Lower leg skin (tissue), 4 donors: ENCODE measurements at regions not wholly inside any gene's neighbourhood (a gene's known extent, or its start where the extent isn't known, plus 50 kb on each side); places are given as distances from the start of the nearest gene placed in this dataset.

Source experiments
- DNase-seq, 2 donors: peaks; one replicate each; pipeline ENCODE4 v3.0.0-alpha.2; 2019; ENCODE audit warnings: low spot score in 2 of 2
- H3K4me3 ChIP-seq: fragments of 200-600 bp; sonication (generic); 2 replicates; pipeline ENCODE4 v1.5.1; 2017; ENCODE audit warnings: mild to moderate bottlenecking, low read depth; ENCODE audit not compliant: poor library complexity, severe bottlenecking
- CTCF ChIP-seq, 3 donors: fragments of 450-650 bp; IDR thresholded peaks; one replicate each; pipeline ENCODE4 v1.5.1; 2016; ENCODE audit warnings: antibody characterized with exemption in 3 of 3, mild to moderate bottlenecking in 3 of 3, moderate library complexity in 2 of 3
- POLR2A ChIP-seq, 2 donors: fragments of 450-650 bp; IDR thresholded peaks; one replicate each; pipeline ENCODE4 v1.6.1; 2016 to 2017; ENCODE audit warnings: antibody characterized with exemption in 2 of 2, mild to moderate bottlenecking in 1 of 2, moderate library complexity in 1 of 2
- WGBS, 2 donors: methylation state at CpG; one replicate each; pipeline ENCODE4 v1.1.5; 2018; 5-methylcytosine and 5-hydroxymethylcytosine counted together
- intact Hi-C: fragments of 100-400 bp; cut with DNase I; formaldehyde crosslinking; loops from one replicate; pipeline ENCODE4 v1.15.0; 2023; ENCODE audit warnings: low total_unique reads

GRCh38 chr5:165055476-165055875 lies 1550.1 kb downstream of the MAT2B start:
- no peak for TF ChIP-seq CTCF (IDR thresholded peaks at IDR 0.05)
- no peak for TF ChIP-seq POLR2A (IDR thresholded peaks at IDR 0.05)
- DNase-seq = no peak
- intact Hi-C loops = no loop called here
- WGBS, 2 donors = 46 to 59% methylated on average over 1 of the region's 1 CpG
- no peak overlapping the region for H3K4me3 ChIP-seq

GRCh38 chr5:165057145-165057544 lies 1551.7 kb downstream of the MAT2B start:
- WGBS, 2 donors = 85 to 86% methylated on average over 2 of the region's 2 CpGs

GRCh38 chr5:165066751-165067385 lies 1561.4 kb downstream of the MAT2B start:
- no peak overlapping the region for H3K4me3 ChIP-seq
- WGBS, 2 donors = 94 to 96% methylated on average over 3 of the region's 3 CpGs
- no peak for TF ChIP-seq POLR2A (IDR thresholded peaks at IDR 0.05)
- intact Hi-C loops = no loop called here
- no peak for DNase-seq

More at GRCh38 chr5:165057145-165057544, 1551.7 kb downstream of the MAT2B start:
- TF ChIP-seq POLR2A (IDR thresholded peaks at IDR 0.05) (no peak), CTCF (IDR thresholded peaks at IDR 0.05) (no peak)
- H3K4me3 ChIP-seq = no peak overlapping the region
- DNase-seq = no peak
- intact Hi-C loops = no loop called here

GRCh38 chr5:165076686-165077085 lies 1571.3 kb downstream of the MAT2B start:
- H3K4me3 ChIP-seq = no peak overlapping the region
- TF ChIP-seq CTCF (IDR thresholded peaks at IDR 0.05) (no peak), POLR2A (IDR thresholded peaks at IDR 0.05) (no peak)
- 75 to 78% methylated on average over 2 of the region's 2 CpGs for WGBS, 2 donors
- intact Hi-C loops = no loop called here
- no peak for DNase-seq

- intact Hi-C loops = no loop called here
- WGBS, 2 donors = 50 to 67% methylated on average over 3 of the region's 3 CpGs
- H3K4me3 ChIP-seq = no peak overlapping the region
- no peak for TF ChIP-seq POLR2A (IDR thresholded peaks at IDR 0.05)
- no peak for DNase-seq
These were observed 1574.0 kb downstream of the MAT2B start for GRCh38 chr5:165079389-165079788.

- TF ChIP-seq CTCF (IDR thresholded peaks at IDR 0.05) = no peak
- no peak for TF ChIP-seq POLR2A (IDR thresholded peaks at IDR 0.05)
- H3K4me3 ChIP-seq = no peak overlapping the region
- DNase-seq = no peak
- intact Hi-C loops = no loop called here
- WGBS, 2 donors = 58% methylated on average over 1 of the region's 1 CpG
These were observed 1578.0 kb downstream of the MAT2B start for GRCh38 chr5:165083394-165083793.

GRCh38 chr5:165086465-165086864 lies 1581.0 kb downstream of the MAT2B start:
- WGBS, 2 donors = 28 to 33% methylated on average over 2 of the region's 2 CpGs
- H3K4me3 ChIP-seq = no peak overlapping the region
- no peak for DNase-seq
- TF ChIP-seq POLR2A (IDR thresholded peaks at IDR 0.05) (no peak), CTCF (IDR thresholded peaks at IDR 0.05) (no peak)
- intact Hi-C loops = no loop called here
